ENCODE measurements at regions not wholly inside any gene's neighbourhood (a gene's known extent, or its start where the extent isn't known, plus 50 kb on each side); places are given as distances from the start of the nearest gene placed in this dataset.

DNA sequence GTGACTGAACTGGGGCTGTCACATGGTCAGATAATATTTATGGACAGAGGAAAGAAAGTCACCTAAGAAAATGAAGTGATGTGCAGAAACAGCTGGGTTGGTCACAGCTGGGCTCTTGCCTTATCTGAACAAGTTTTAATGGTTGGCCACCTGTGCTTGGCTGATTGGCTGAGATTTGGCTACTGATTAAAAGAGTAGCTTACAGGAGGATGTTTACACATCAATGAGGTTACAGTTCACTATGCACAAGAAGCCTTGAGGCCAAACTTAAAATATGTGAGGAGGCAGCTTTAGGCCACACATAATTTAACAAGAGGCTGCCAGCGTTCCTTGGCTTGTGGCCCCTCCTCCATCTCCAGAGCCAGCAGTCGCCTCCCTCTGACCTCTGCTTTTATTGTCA, 99.2 kb upstream of the C1QTNF9B start:
- H3K27me3 ChIP-seq (ENCODE audit: low read depth, low read length) = no peaks in the 10 kb centered on the region
- H3K27ac ChIP-seq (ENCODE audit: low read length) = no peak overlapping the region

GRCh38 chr13:23999424-23999823, 102.1 kb upstream of the C1QTNF9B start:
- no peaks in the 10 kb centered on the region for H3K36me3 ChIP-seq (ENCODE audit: control insufficient read depth in 1 of 2, insufficient read depth in 2 of 2, low read length in 2 of 2)
- H3K27ac ChIP-seq (ENCODE audit: low read length) = no peak overlapping the region
- H3K4me3 ChIP-seq (ENCODE audit: low read depth in 1 of 2, low read length in 2 of 2) = no peak overlapping the region
- no peaks in the 10 kb centered on the region for H3K27me3 ChIP-seq (ENCODE audit: low read depth, low read length)
- no peaks in the 10 kb centered on the region for H3K4me1 ChIP-seq (ENCODE audit: control insufficient read depth in 1 of 2, insufficient read depth in 2 of 2, low read length in 2 of 2)
- no peaks in the 10 kb centered on the region for H3K9me3 ChIP-seq (ENCODE audit: control insufficient read depth in 1 of 2, low read length in 2 of 2)

More for the DNA sequence above, 99.2 kb upstream of the C1QTNF9B start:
- Histone ChIP-seq H3K36me3 (ENCODE audit: control insufficient read depth in 1 of 2, insufficient read depth in 2 of 2, low read length in 2 of 2) (no peaks in the 10 kb centered on the region), H3K4me1 (ENCODE audit: control insufficient read depth in 1 of 2, insufficient read depth in 2 of 2, low read length in 2 of 2) (peaks cover 0 to 5% of the 10 kb centered on the region in 2 donors), H3K4me3 (ENCODE audit: low read depth in 1 of 2, low read length in 2 of 2) (no peak overlapping the region), H3K9me3 (ENCODE audit: control insufficient read depth in 1 of 2, low read length in 2 of 2) (no peaks in the 10 kb centered on the region)

- peaks cover 0 to 6% of the 10 kb centered on the region in 2 donors for H3K4me1 ChIP-seq (ENCODE audit: control insufficient read depth in 1 of 2, insufficient read depth in 2 of 2, low read length in 2 of 2)
- no peak overlapping the region for H3K4me3 ChIP-seq (ENCODE audit: low read depth in 1 of 2, low read length in 2 of 2)
- H3K27me3 ChIP-seq (ENCODE audit: low read depth, low read length) = no peaks in the 10 kb centered on the region
Observed at GRCh38 chr13:24002206-24002815, 105.0 kb upstream of the C1QTNF9B start.

DNA sequence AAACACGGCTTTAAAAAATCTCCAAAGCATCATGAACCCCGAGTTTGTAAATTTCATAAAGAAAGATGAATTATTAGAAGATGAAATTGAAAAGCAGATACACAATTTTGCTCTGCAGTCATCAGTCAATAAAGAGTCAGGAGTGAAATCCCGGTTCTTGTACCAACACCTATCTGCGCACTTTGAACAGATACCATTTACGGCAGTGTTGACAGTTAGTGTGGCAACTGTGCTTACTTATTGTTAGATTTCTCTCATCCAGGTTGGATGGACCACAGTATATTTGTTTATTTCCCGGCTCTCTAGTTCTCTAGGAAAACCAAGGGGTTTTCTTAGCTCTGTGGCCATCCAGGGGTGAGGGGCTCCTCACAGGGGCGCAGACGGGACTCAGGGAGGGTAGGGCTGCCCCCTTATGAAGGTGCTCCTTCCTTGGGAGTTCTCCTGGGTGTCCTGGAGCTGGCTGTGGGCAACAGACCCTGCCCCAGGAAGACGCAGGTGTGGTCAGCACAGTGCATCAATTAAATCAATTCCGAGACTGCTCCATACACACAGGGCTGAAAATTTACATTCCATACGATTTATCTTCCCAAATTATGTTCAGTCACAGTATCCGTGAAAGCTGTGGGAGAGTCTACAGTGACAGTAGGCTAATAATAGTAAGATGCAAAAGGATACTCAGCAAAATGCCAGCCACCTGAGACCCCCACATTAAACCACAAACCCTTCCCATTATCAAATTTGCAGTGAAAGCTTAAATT, 107.0 kb upstream of the C1QTNF9B start:
- peaks cover 0 to 6% of the 10 kb centered on the region in 2 donors for H3K4me1 ChIP-seq (ENCODE audit: control insufficient read depth in 1 of 2, insufficient read depth in 2 of 2, low read length in 2 of 2)
- no peak overlapping the region for H3K27ac ChIP-seq (ENCODE audit: low read length)
- H3K4me3 ChIP-seq (ENCODE audit: low read depth in 1 of 2, low read length in 2 of 2) = no peak overlapping the region
- H3K9me3 ChIP-seq (ENCODE audit: control insufficient read depth in 1 of 2, low read length in 2 of 2) = no peaks in the 10 kb centered on the region
- H3K27me3 ChIP-seq (ENCODE audit: low read depth, low read length) = no peaks in the 10 kb centered on the region
- no peaks in the 10 kb centered on the region for H3K36me3 ChIP-seq (ENCODE audit: control insufficient read depth in 1 of 2, insufficient read depth in 2 of 2, low read length in 2 of 2)

More at GRCh38 chr13:24002206-24002815, 105.0 kb upstream of the C1QTNF9B start:
- Histone ChIP-seq H3K36me3 (ENCODE audit: control insufficient read depth in 1 of 2, insufficient read depth in 2 of 2, low read length in 2 of 2) (no peaks in the 10 kb centered on the region), H3K9me3 (ENCODE audit: control insufficient read depth in 1 of 2, low read length in 2 of 2) (no peaks in the 10 kb centered on the region), H3K27ac (ENCODE audit: low read length) (no peak overlapping the region)

DNA sequence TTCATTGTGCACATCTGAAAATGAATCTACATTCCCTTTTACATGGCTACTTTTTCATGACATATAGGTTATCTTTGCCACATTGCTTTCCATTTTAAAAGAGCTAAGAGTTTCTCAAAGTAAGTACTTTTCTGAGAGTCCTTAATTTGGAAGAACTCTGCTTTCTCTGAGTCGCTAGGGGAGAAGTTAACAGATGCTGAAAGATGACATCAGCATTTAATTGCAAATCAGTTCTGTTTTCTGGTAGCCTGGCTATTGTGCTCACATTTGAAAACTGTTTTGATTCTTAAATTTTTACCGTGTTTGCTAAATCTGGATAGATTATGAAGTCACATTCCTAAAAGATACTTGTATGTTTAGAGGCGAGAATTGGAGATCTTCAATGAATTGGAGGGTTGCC, 107.7 kb upstream of the C1QTNF9B start:
- no peak overlapping the region for H3K4me3 ChIP-seq (ENCODE audit: low read depth in 1 of 2, low read length in 2 of 2)

GRCh38 chr13:24005755-24006281, 108.5 kb upstream of the C1QTNF9B start:
- H3K9me3 ChIP-seq (ENCODE audit: control insufficient read depth in 1 of 2, low read length in 2 of 2) = no peaks in the 10 kb centered on the region
- no peaks in the 10 kb centered on the region for H3K27me3 ChIP-seq (ENCODE audit: low read depth, low read length)
- H3K27ac ChIP-seq (ENCODE audit: low read length) = no peak overlapping the region
- H3K4me1 ChIP-seq (ENCODE audit: control insufficient read depth in 1 of 2, insufficient read depth in 2 of 2, low read length in 2 of 2) = peaks cover 0 to 6% of the 10 kb centered on the region in 2 donors
- H3K4me3 ChIP-seq (ENCODE audit: low read depth in 1 of 2, low read length in 2 of 2) = no peak overlapping the region
- no peaks in the 10 kb centered on the region for H3K36me3 ChIP-seq (ENCODE audit: control insufficient read depth in 1 of 2, insufficient read depth in 2 of 2, low read length in 2 of 2)

More for the DNA sequence above, 107.7 kb upstream of the C1QTNF9B start:
- Histone ChIP-seq H3K36me3 (ENCODE audit: control insufficient read depth in 1 of 2, insufficient read depth in 2 of 2, low read length in 2 of 2) (no peaks in the 10 kb centered on the region), H3K27ac (ENCODE audit: low read length) (no peak overlapping the region), H3K9me3 (ENCODE audit: control insufficient read depth in 1 of 2, low read length in 2 of 2) (no peaks in the 10 kb centered on the region), H3K4me1 (ENCODE audit: control insufficient read depth in 1 of 2, insufficient read depth in 2 of 2, low read length in 2 of 2) (peaks cover 0 to 6% of the 10 kb centered on the region in 2 donors), H3K27me3 (ENCODE audit: low read depth, low read length) (no peaks in the 10 kb centered on the region)

GRCh38 chr13:24006520-24007248, 109.4 kb upstream of the C1QTNF9B start:
- no peak overlapping the region for H3K4me3 ChIP-seq (ENCODE audit: low read depth in 1 of 2, low read length in 2 of 2)
- H3K36me3 ChIP-seq (ENCODE audit: control insufficient read depth in 1 of 2, insufficient read depth in 2 of 2, low read length in 2 of 2) = no peaks in the 10 kb centered on the region
- no peak overlapping the region for H3K27ac ChIP-seq (ENCODE audit: low read length)
- H3K9me3 ChIP-seq (ENCODE audit: control insufficient read depth in 1 of 2, low read length in 2 of 2) = no peaks in the 10 kb centered on the region
- peaks cover 0 to 6% of the 10 kb centered on the region in 2 donors for H3K4me1 ChIP-seq (ENCODE audit: control insufficient read depth in 1 of 2, insufficient read depth in 2 of 2, low read length in 2 of 2)
- H3K27me3 ChIP-seq (ENCODE audit: low read depth, low read length) = no peaks in the 10 kb centered on the region

GRCh38 chr13:24007979-24008620, 110.8 kb upstream of the C1QTNF9B start:
- Histone ChIP-seq H3K27ac (ENCODE audit: low read length) (no peak overlapping the region), H3K4me3 (ENCODE audit: low read depth in 1 of 2, low read length in 2 of 2) (no peak overlapping the region), H3K36me3 (ENCODE audit: control insufficient read depth in 1 of 2, insufficient read depth in 2 of 2, low read length in 2 of 2) (no peaks in the 10 kb centered on the region), H3K27me3 (ENCODE audit: low read depth, low read length) (no peaks in the 10 kb centered on the region), H3K4me1 (ENCODE audit: control insufficient read depth in 1 of 2, insufficient read depth in 2 of 2, low read length in 2 of 2) (peaks cover 0 to 6% of the 10 kb centered on the region in 2 donors), H3K9me3 (ENCODE audit: control insufficient read depth in 1 of 2, low read length in 2 of 2) (no peaks in the 10 kb centered on the region)

DNA sequence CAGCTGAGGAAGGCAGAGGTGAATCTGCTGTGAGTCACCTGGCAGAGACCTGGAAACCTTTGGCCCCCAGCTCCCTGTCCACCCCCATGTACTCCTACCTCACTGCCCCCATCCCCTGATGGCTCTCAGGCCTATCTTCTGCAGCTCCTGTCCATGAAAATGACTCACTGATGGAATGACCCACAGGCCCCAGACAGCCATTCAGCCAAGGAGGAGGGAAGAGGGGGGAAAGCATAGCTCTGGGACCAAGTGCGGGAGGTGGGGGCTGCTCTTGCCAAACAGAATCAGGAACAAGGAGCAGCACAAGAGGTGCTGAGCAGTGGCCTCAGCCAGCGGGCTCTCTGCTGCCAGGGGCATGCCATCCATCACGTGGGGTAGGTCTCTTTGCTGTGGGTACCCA, 111.4 kb upstream of the C1QTNF9B start:
- Histone ChIP-seq H3K27ac (ENCODE audit: low read length) (no peak overlapping the region), H3K4me1 (ENCODE audit: control insufficient read depth in 1 of 2, insufficient read depth in 2 of 2, low read length in 2 of 2) (peaks cover 0 to 6% of the 10 kb centered on the region in 2 donors), H3K27me3 (ENCODE audit: low read depth, low read length) (no peaks in the 10 kb centered on the region), H3K9me3 (ENCODE audit: control insufficient read depth in 1 of 2, low read length in 2 of 2) (no peaks in the 10 kb centered on the region), H3K4me3 (ENCODE audit: low read depth in 1 of 2, low read length in 2 of 2) (no peak overlapping the region), H3K36me3 (ENCODE audit: control insufficient read depth in 1 of 2, insufficient read depth in 2 of 2, low read length in 2 of 2) (no peaks in the 10 kb centered on the region)

- Histone ChIP-seq H3K4me1 (ENCODE audit: control insufficient read depth in 1 of 2, insufficient read depth in 2 of 2, low read length in 2 of 2) (no peaks in the 10 kb centered on the region), H3K9me3 (ENCODE audit: control insufficient read depth in 1 of 2, low read length in 2 of 2) (no peaks in the 10 kb centered on the region)
Observed at GRCh38 chr13:24011266-24011665, 114.0 kb upstream of the C1QTNF9B start.

GRCh38 chr13:24012648-24013047, 115.3 kb upstream of the C1QTNF9B start:
- H3K27me3 ChIP-seq (ENCODE audit: low read depth, low read length) = no peaks in the 10 kb centered on the region
- H3K4me3 ChIP-seq (ENCODE audit: low read depth in 1 of 2, low read length in 2 of 2) = no peak overlapping the region
- no peaks in the 10 kb centered on the region for H3K4me1 ChIP-seq (ENCODE audit: control insufficient read depth in 1 of 2, insufficient read depth in 2 of 2, low read length in 2 of 2)
- H3K9me3 ChIP-seq (ENCODE audit: control insufficient read depth in 1 of 2, low read length in 2 of 2) = no peaks in the 10 kb centered on the region
- no peak overlapping the region for H3K27ac ChIP-seq (ENCODE audit: low read length)
- no peaks in the 10 kb centered on the region for H3K36me3 ChIP-seq (ENCODE audit: control insufficient read depth in 1 of 2, insufficient read depth in 2 of 2, low read length in 2 of 2)

More at GRCh38 chr13:24011266-24011665, 114.0 kb upstream of the C1QTNF9B start:
- Histone ChIP-seq H3K4me3 (ENCODE audit: low read depth in 1 of 2, low read length in 2 of 2) (no peak overlapping the region), H3K36me3 (ENCODE audit: control insufficient read depth in 1 of 2, insufficient read depth in 2 of 2, low read length in 2 of 2) (no peaks in the 10 kb centered on the region), H3K27ac (ENCODE audit: low read length) (no peak overlapping the region), H3K27me3 (ENCODE audit: low read depth, low read length) (no peaks in the 10 kb centered on the region)
